ENCODE measurements at regions not wholly inside any gene's neighbourhood (a gene's known extent, or its start where the extent isn't known, plus 50 kb on each side); places are given as distances from the start of the nearest gene placed in this dataset.

DNA sequence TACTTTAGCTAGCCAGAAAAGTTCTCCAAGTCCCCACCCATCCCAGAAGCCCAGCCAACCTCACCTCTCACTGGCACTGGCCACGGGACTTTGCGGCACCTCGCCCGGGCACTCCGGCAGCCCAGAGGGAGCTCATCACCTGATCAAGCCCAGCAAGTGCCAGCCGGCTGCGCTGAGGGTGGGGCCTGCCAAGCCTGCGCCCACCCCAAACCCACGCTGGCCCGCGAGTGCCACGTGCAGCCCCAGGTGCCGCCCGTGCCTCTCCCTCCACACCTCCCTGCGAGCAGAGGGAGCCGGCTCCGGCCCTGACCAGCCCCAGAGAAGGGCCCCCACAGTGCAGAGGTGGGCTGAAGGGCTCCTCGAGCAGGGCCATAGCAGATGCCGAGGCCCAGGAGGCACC is 585.0 kb upstream of the HS6ST1 start:
- H4K20me1 ChIP-seq (ENCODE audit: control insufficient read depth, extremely low read depth, insufficient read depth, low read length), result no peaks in the 10 kb centered on the region
- H3K9me3 ChIP-seq (ENCODE audit: control insufficient read depth, insufficient read depth, low read depth, low read length), result no peaks in the 10 kb centered on the region
- H3K4me1 ChIP-seq (ENCODE audit: control insufficient read depth, extremely low read depth, insufficient read depth, low read length), result no peaks in the 10 kb centered on the region
- no peaks in the 10 kb centered on the region for H3K79me2 ChIP-seq (ENCODE audit: control insufficient read depth, insufficient read depth, low read length)
- H3K27me3 ChIP-seq (ENCODE audit: control insufficient read depth, insufficient read depth, low read length), result no peaks in the 10 kb centered on the region
- no peak overlapping the region for H3K4me2 ChIP-seq (ENCODE audit: extremely low read depth, insufficient read depth, low read length)
- H3K9ac ChIP-seq (ENCODE audit: insufficient read depth, low read length), result no peak overlapping the region
- H3K36me3 ChIP-seq (ENCODE audit: control insufficient read depth, insufficient read depth, low read length), result no peaks in the 10 kb centered on the region
- no peak overlapping the region for H2AFZ ChIP-seq (ENCODE audit: low read length)
- TF ChIP-seq, protein P1, sequence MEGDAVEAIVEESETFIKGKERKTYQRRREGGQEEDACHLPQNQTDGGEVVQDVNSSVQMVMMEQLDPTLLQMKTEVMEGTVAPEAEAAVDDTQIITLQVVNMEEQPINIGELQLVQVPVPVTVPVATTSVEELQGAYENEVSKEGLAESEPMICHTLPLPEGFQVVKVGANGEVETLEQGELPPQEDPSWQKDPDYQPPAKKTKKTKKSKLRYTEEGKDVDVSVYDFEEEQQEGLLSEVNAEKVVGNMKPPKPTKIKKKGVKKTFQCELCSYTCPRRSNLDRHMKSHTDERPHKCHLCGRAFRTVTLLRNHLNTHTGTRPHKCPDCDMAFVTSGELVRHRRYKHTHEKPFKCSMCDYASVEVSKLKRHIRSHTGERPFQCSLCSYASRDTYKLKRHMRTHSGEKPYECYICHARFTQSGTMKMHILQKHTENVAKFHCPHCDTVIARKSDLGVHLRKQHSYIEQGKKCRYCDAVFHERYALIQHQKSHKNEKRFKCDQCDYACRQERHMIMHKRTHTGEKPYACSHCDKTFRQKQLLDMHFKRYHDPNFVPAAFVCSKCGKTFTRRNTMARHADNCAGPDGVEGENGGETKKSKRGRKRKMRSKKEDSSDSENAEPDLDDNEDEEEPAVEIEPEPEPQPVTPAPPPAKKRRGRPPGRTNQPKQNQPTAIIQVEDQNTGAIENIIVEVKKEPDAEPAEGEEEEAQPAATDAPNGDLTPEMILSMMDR (conservative IDR thresholded peaks at IDR 0.05 in 1 of 2, IDR thresholded peaks at IDR 0.05 in 1 of 2; ENCODE audit: low read depth in 1 of 2, low read length in 2 of 2), result no peak
- no peak for TF ChIP-seq EZH2 (IDR thresholded peaks at IDR 0.05; ENCODE audit: low read length, missing control alignments)
- no peak for DNase-seq (ENCODE audit: low read depth in 2 of 2)
- no peak overlapping the region for H3K27ac ChIP-seq (ENCODE audit: insufficient read depth, low read length)
- no peak overlapping the region for H3K4me3 ChIP-seq (replicated peaks in 1 of 4; ENCODE audit: control extremely low read depth in 1 of 4, insufficient read depth in 1 of 4, low read depth in 3 of 4, low read length in 4 of 4)

DNA sequence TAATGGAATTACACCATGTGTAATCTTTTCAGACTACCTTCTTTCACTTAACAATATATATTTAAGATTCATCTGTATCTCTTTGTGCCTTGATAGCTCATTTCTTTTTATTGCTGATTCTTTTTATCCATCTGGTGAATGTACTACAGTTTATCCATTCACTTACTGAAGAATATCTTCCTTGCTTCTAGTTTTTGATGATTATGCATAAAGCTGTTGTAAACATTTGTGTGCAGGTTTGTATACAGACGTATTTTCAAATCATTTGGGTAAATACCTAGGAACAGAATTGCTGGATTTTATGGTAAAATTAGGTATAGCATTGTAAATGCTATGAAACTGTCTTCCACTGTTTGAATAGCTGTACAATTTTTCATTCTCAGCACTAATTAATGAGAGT is 592.6 kb upstream of the HS6ST1 start:
- no peak overlapping the region for H3K9ac ChIP-seq (ENCODE audit: insufficient read depth, low read length)
- no peaks in the 10 kb centered on the region for H3K27me3 ChIP-seq (ENCODE audit: control insufficient read depth, insufficient read depth, low read length)
- no peaks in the 10 kb centered on the region for H4K20me1 ChIP-seq (ENCODE audit: control insufficient read depth, extremely low read depth, insufficient read depth, low read length)
- no peak for TF ChIP-seq EZH2 (IDR thresholded peaks at IDR 0.05; ENCODE audit: low read length, missing control alignments)
- TF ChIP-seq, protein P1 (conservative IDR thresholded peaks at IDR 0.05 in 1 of 2, IDR thresholded peaks at IDR 0.05 in 1 of 2; ENCODE audit: low read depth in 1 of 2, low read length in 2 of 2), result no peak
- H3K4me1 ChIP-seq (ENCODE audit: control insufficient read depth, extremely low read depth, insufficient read depth, low read length), result no peaks in the 10 kb centered on the region
- H3K27ac ChIP-seq (ENCODE audit: insufficient read depth, low read length), result no peak overlapping the region
- H3K36me3 ChIP-seq (ENCODE audit: control insufficient read depth, insufficient read depth, low read length), result no peaks in the 10 kb centered on the region
- no peaks in the 10 kb centered on the region for H3K9me3 ChIP-seq (ENCODE audit: control insufficient read depth, insufficient read depth, low read depth, low read length)
- no peaks in the 10 kb centered on the region for H3K79me2 ChIP-seq (ENCODE audit: control insufficient read depth, insufficient read depth, low read length)
- no peak for DNase-seq (ENCODE audit: low read depth in 2 of 2)
- no peak overlapping the region for H2AFZ ChIP-seq (ENCODE audit: low read length)
- no peak overlapping the region for H3K4me2 ChIP-seq (ENCODE audit: extremely low read depth, insufficient read depth, low read length)
- no peak overlapping the region for H3K4me3 ChIP-seq (replicated peaks in 1 of 4; ENCODE audit: control extremely low read depth in 1 of 4, insufficient read depth in 1 of 4, low read depth in 3 of 4, low read length in 4 of 4)

DNA sequence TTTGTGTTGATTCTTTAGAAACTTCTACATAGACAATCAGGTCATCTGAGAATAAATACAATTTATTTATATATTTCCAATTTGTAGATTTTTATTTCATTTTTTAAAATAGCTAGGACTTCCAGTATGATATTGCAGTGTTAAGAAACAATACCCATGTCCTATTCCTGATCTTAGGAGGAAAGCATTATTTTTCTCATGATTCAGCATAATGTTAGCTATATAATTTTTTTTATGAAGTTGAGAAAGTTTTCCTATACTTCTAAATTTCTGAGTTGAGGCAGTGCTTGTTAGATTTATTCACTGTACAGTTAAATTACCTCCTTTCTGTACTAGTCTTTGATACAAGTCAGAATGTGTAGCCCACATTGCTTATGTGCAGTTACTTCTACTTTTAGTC is 595.7 kb upstream of the HS6ST1 start:
- no peak overlapping the region for H3K9ac ChIP-seq (ENCODE audit: insufficient read depth, low read length)
- TF ChIP-seq, protein P1 (conservative IDR thresholded peaks at IDR 0.05 in 1 of 2, IDR thresholded peaks at IDR 0.05 in 1 of 2; ENCODE audit: low read depth in 1 of 2, low read length in 2 of 2), result no peak
- TF ChIP-seq EZH2 (IDR thresholded peaks at IDR 0.05; ENCODE audit: low read length, missing control alignments), result no peak
- no peak overlapping the region for H3K4me2 ChIP-seq (ENCODE audit: extremely low read depth, insufficient read depth, low read length)
- no peaks in the 10 kb centered on the region for H3K4me1 ChIP-seq (ENCODE audit: control insufficient read depth, extremely low read depth, insufficient read depth, low read length)
- no peak overlapping the region for H3K4me3 ChIP-seq (replicated peaks in 1 of 4; ENCODE audit: control extremely low read depth in 1 of 4, insufficient read depth in 1 of 4, low read depth in 3 of 4, low read length in 4 of 4)
- H3K9me3 ChIP-seq (ENCODE audit: control insufficient read depth, insufficient read depth, low read depth, low read length), result no peaks in the 10 kb centered on the region
- no peak overlapping the region for H2AFZ ChIP-seq (ENCODE audit: low read length)
- no peaks in the 10 kb centered on the region for H3K27me3 ChIP-seq (ENCODE audit: control insufficient read depth, insufficient read depth, low read length)
- no peaks in the 10 kb centered on the region for H4K20me1 ChIP-seq (ENCODE audit: control insufficient read depth, extremely low read depth, insufficient read depth, low read length)
- H3K27ac ChIP-seq (ENCODE audit: insufficient read depth, low read length), result no peak overlapping the region
- H3K79me2 ChIP-seq (ENCODE audit: control insufficient read depth, insufficient read depth, low read length), result no peaks in the 10 kb centered on the region
- no peaks in the 10 kb centered on the region for H3K36me3 ChIP-seq (ENCODE audit: control insufficient read depth, insufficient read depth, low read length)
- DNase-seq (ENCODE audit: low read depth in 2 of 2), result no peak
